ENCODE measurements at regions not wholly inside any gene's neighbourhood (a gene's known extent, or its start where the extent isn't known, plus 50 kb on each side); places are given as distances from the start of the nearest gene placed in this dataset.

DNA sequence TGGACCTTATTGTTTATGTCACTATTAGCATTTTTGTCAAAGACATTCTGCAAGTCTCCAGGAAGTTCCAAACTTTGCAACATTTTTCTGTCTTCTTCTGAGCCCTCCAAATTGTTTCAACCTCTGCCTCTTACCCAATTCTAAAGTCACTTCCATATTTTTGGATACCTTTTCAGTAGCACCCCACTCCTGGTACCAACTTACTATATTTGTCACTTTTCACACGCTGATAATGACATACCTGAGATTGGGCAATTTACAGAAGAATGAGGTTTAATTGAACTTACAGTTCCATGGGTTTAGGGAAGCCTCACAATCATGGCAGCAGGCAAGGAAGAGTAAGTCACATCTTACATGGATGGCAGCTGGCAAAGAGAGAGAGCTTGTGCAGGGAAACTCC, 1206.5 kb upstream of the EPHA6 start:
- H3K9me3 Mint-ChIP-seq: peaks cover 50% of the 10 kb centered on the region
- Histone ChIP-seq H3K79me2 (replicated peaks; ENCODE audit: insufficient read depth) (no peaks in the 10 kb centered on the region), H3F3A (replicated peaks; ENCODE audit: low read depth) (no peaks in the 10 kb centered on the region), H3K9me2 (ENCODE audit: insufficient read depth) (peaks cover 7% of the 10 kb centered on the region), H3K27me3 (ENCODE audit: insufficient read depth) (no peaks in the 10 kb centered on the region), H4K20me1 (replicated peaks; ENCODE audit: insufficient read depth) (no peaks in the 10 kb centered on the region), H3K4me3 (no peak overlapping the region), H3K4me2 (no peak overlapping the region), H3K4me1 (ENCODE audit: insufficient read depth) (no peaks in the 10 kb centered on the region), H3K36me3 (ENCODE audit: insufficient read depth) (0 out of 2 replicates have a peak, but pooled peaks cover 3% of the 10 kb centered on the region), H2AFZ (no peak overlapping the region), H3K27ac (ENCODE audit: low read depth) (no peak overlapping the region)
- TF ChIP-seq, protein P1, sequence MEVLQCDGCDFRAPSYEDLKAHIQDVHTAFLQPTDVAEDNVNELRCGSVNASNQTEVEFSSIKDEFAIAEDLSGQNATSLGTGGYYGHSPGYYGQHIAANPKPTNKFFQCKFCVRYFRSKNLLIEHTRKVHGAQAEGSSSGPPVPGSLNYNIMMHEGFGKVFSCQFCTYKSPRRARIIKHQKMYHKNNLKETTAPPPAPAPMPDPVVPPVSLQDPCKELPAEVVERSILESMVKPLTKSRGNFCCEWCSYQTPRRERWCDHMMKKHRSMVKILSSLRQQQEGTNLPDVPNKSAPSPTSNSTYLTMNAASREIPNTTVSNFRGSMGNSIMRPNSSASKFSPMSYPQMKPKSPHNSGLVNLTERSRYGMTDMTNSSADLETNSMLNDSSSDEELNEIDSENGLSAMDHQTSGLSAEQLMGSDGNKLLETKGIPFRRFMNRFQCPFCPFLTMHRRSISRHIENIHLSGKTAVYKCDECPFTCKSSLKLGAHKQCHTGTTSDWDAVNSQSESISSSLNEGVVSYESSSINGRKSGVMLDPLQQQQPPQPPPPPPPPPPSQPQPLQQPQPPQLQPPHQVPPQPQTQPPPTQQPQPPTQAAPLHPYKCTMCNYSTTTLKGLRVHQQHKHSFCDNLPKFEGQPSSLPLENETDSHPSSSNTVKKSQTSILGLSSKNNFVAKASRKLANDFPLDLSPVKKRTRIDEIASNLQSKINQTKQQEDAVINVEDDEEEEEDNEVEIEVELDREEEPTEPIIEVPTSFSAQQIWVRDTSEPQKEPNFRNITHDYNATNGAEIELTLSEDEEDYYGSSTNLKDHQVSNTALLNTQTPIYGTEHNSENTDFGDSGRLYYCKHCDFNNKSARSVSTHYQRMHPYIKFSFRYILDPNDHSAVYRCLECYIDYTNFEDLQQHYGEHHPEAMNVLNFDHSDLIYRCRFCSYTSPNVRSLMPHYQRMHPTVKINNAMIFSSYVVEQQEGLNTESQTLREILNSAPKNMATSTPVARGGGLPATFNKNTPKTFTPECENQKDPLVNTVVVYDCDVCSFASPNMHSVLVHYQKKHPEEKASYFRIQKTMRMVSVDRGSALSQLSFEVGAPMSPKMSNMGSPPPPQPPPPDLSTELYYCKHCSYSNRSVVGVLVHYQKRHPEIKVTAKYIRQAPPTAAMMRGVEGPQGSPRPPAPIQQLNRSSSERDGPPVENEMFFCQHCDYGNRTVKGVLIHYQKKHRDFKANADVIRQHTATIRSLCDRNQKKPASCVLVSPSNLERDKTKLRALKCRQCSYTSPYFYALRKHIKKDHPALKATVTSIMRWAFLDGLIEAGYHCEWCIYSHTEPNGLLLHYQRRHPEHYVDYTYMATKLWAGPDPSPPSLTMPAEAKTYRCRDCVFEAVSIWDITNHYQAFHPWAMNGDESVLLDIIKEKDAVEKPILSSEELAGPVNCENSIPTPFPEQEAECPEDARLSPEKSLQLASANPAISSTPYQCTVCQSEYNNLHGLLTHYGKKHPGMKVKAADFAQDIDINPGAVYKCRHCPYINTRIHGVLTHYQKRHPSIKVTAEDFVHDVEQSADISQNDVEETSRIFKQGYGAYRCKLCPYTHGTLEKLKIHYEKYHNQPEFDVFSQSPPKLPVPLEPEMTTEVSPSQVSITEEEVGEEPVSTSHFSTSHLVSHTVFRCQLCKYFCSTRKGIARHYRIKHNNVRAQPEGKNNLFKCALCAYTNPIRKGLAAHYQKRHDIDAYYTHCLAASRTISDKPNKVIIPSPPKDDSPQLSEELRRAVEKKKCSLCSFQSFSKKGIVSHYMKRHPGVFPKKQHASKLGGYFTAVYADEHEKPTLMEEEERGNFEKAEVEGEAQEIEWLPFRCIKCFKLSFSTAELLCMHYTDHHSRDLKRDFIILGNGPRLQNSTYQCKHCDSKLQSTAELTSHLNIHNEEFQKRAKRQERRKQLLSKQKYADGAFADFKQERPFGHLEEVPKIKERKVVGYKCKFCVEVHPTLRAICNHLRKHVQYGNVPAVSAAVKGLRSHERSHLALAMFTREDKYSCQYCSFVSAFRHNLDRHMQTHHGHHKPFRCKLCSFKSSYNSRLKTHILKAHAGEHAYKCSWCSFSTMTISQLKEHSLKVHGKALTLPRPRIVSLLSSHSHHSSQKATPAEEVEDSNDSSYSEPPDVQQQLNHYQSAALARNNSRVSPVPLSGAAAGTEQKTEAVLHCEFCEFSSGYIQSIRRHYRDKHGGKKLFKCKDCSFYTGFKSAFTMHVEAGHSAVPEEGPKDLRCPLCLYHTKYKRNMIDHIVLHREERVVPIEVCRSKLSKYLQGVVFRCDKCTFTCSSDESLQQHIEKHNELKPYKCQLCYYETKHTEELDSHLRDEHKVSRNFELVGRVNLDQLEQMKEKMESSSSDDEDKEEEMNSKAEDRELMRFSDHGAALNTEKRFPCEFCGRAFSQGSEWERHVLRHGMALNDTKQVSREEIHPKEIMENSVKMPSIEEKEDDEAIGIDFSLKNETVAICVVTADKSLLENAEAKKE (CRISPR knock-in tag; IDR thresholded peaks at IDR 0.05): no peak
- TF ChIP-seq STAT1 (IDR thresholded peaks at IDR 0.05; ENCODE audit: unreplicated experiment): no peak
- no peak for TF ChIP-seq CREB1 (CRISPR knock-in tag; IDR thresholded peaks at IDR 0.05; ENCODE audit: low read depth)
- TF ChIP-seq NANOG (IDR thresholded peaks at IDR 0.05; ENCODE audit: borderline replicate concordance): no peak
- H3K36me3 Mint-ChIP-seq (ENCODE audit: low read depth): peaks cover 36% of the 10 kb centered on the region
- ATAC-seq (no peak), DNase-seq (ENCODE audit: low spot score) (no peak)
- H3K27ac Mint-ChIP-seq: no peak overlapping the region
- H3K4me1 Mint-ChIP-seq: no peaks in the 10 kb centered on the region
- H3K27me3 Mint-ChIP-seq (ENCODE audit: insufficient read depth, low read depth, poor library complexity): peaks cover 1% of the 10 kb centered on the region
- H3K4me3 Mint-ChIP-seq: no peak overlapping the region

DNA sequence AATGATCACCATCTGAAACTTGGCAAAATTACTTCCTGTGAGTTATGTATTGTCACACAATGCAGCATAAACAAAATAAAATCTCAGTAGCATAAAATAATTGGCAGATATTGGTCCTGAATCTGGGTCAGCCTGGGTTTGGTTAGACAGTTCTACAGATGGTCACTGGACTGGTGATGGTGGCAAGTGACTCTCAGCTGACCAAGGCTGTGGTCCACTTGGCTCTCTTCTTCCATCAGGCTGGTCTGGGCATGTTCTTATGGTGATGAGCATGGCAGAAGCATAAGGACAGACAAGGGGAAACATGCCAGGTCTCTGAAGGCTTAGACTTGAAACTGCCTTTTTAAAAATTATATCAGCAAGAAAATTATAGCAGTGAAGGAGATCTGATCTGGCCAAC, 1205.0 kb upstream of the EPHA6 start:
- Histone ChIP-seq H3K4me2 (no peak overlapping the region), H3K9me2 (ENCODE audit: insufficient read depth) (peaks cover 7% of the 10 kb centered on the region), H3K27me3 (ENCODE audit: insufficient read depth) (no peaks in the 10 kb centered on the region), H3K4me1 (ENCODE audit: insufficient read depth) (no peaks in the 10 kb centered on the region), H3K79me2 (replicated peaks; ENCODE audit: insufficient read depth) (no peaks in the 10 kb centered on the region), H2AFZ (no peak overlapping the region), H3K27ac (ENCODE audit: low read depth) (no peak overlapping the region), H3K4me3 (no peak overlapping the region), H4K20me1 (replicated peaks; ENCODE audit: insufficient read depth) (no peaks in the 10 kb centered on the region), H3K36me3 (ENCODE audit: insufficient read depth) (0 out of 2 replicates have a peak, but pooled peaks cover 3% of the 10 kb centered on the region), H3F3A (replicated peaks; ENCODE audit: low read depth) (no peaks in the 10 kb centered on the region)
- no peak for TF ChIP-seq NANOG (IDR thresholded peaks at IDR 0.05; ENCODE audit: borderline replicate concordance)
- no peak for TF ChIP-seq CREB1 (CRISPR knock-in tag; IDR thresholded peaks at IDR 0.05; ENCODE audit: low read depth)
- no peak for TF ChIP-seq EZH2phosphoT487 (IDR thresholded peaks at IDR 0.05; ENCODE audit: unreplicated experiment)
- no peak for TF ChIP-seq ZNF114 (CRISPR knock-in tag; IDR thresholded peaks at IDR 0.05)
- TF ChIP-seq POLR2AphosphoS5 (IDR thresholded peaks at IDR 0.05; ENCODE audit: low read depth): no peak
- TF ChIP-seq, protein P2, sequence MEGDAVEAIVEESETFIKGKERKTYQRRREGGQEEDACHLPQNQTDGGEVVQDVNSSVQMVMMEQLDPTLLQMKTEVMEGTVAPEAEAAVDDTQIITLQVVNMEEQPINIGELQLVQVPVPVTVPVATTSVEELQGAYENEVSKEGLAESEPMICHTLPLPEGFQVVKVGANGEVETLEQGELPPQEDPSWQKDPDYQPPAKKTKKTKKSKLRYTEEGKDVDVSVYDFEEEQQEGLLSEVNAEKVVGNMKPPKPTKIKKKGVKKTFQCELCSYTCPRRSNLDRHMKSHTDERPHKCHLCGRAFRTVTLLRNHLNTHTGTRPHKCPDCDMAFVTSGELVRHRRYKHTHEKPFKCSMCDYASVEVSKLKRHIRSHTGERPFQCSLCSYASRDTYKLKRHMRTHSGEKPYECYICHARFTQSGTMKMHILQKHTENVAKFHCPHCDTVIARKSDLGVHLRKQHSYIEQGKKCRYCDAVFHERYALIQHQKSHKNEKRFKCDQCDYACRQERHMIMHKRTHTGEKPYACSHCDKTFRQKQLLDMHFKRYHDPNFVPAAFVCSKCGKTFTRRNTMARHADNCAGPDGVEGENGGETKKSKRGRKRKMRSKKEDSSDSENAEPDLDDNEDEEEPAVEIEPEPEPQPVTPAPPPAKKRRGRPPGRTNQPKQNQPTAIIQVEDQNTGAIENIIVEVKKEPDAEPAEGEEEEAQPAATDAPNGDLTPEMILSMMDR (conservative IDR thresholded peaks at IDR 0.05; ENCODE audit: low read depth in 2 of 2): no peak
- no peak for TF ChIP-seq JUNB (IDR thresholded peaks at IDR 0.05; ENCODE audit: unreplicated experiment)
- no peaks in the 10 kb centered on the region for H3K4me1 Mint-ChIP-seq
- peaks cover 47% of the 10 kb centered on the region for H3K9me3 Mint-ChIP-seq
- ATAC-seq (no peak), DNase-seq (ENCODE audit: low spot score) (no peak)
- peaks cover 1% of the 10 kb centered on the region for H3K27me3 Mint-ChIP-seq (ENCODE audit: insufficient read depth, low read depth, poor library complexity)
- no peak overlapping the region for H3K27ac Mint-ChIP-seq
- peaks cover 36% of the 10 kb centered on the region for H3K36me3 Mint-ChIP-seq (ENCODE audit: low read depth)
- no peak overlapping the region for H3K4me3 Mint-ChIP-seq

Data from GM23338 (cell line).